ENCODE measurements at regions not wholly inside any gene's neighbourhood (a gene's known extent, or its start where the extent isn't known, plus 50 kb on each side); places are given as distances from the start of the nearest gene placed in this dataset.
"Not testable (repeated sequence)": the region's sequence is repeated elsewhere in the genome, so short reads cannot be mapped to it uniquely, and the experiment has no call there.

DNA sequence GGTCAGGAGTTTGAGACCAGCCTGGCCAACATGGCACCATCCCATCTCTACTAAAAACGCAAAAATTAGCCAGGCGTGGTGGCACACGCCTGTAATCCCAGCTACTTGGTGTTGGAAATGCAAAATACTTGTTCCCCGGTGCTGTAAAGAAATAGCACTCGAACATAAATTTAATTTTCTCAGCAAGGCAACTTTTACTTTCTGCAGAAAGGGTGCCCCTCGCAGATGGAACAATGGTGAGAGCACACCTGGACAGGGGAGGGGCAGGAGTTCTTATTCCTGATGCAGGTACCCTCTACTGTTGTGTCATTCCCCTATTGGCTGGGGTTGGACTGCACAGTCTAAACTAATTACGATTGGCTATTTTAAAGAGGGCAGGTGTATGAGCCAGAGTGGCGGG lies 139.7 kb downstream of the FHIP1A start:
- DNase-seq = no peak

GRCh38 chr4:151549378-151549777 lies 140.4 kb downstream of the FHIP1A start:
- H3K4me3 ChIP-seq (ENCODE audit: low read length); H3K36me3 ChIP-seq (replicated peaks; ENCODE audit: insufficient read depth, low read length); H3K9me2 ChIP-seq (replicated peaks; ENCODE audit: insufficient read depth, low read length); H4K20me1 ChIP-seq (ENCODE audit: insufficient read depth, low read length); H3K4me1 ChIP-seq (ENCODE audit: low read length); H3K27ac ChIP-seq (ENCODE audit: low read length); H3K4me2 ChIP-seq (ENCODE audit: low read depth, low read length); H3K9me3 ChIP-seq (replicated peaks; ENCODE audit: insufficient read depth, low read length); H3K27me3 ChIP-seq (replicated peaks; ENCODE audit: insufficient read depth, low read length); H3K9ac ChIP-seq (ENCODE audit: low read length); H3K79me2 ChIP-seq (ENCODE audit: low read length); H2AFZ ChIP-seq (ENCODE audit: low read length); DNase-seq; H3F3A ChIP-seq (ENCODE audit: insufficient read depth, low read length): not testable (repeated sequence)

More for the DNA sequence above, 139.7 kb downstream of the FHIP1A start:
- H3K79me2 ChIP-seq (ENCODE audit: low read length) = no peaks in the 10 kb centered on the region
- H3K4me3 ChIP-seq (ENCODE audit: low read length) = no peak overlapping the region
- H3K9ac ChIP-seq (ENCODE audit: low read length) = no peak overlapping the region
- H3K27ac ChIP-seq (ENCODE audit: low read length) = no peak overlapping the region
- no peaks in the 10 kb centered on the region for H3F3A ChIP-seq (ENCODE audit: insufficient read depth, low read length)
- H3K36me3 ChIP-seq (replicated peaks; ENCODE audit: insufficient read depth, low read length) = no peaks in the 10 kb centered on the region
- no peaks in the 10 kb centered on the region for H3K4me1 ChIP-seq (ENCODE audit: low read length)
- no peaks in the 10 kb centered on the region for H3K27me3 ChIP-seq (replicated peaks; ENCODE audit: insufficient read depth, low read length)
- no peaks in the 10 kb centered on the region for H3K9me2 ChIP-seq (replicated peaks; ENCODE audit: insufficient read depth, low read length)
- H2AFZ ChIP-seq (ENCODE audit: low read length) = no peak overlapping the region
- H3K4me2 ChIP-seq (ENCODE audit: low read depth, low read length) = no peak overlapping the region
- no peaks in the 10 kb centered on the region for H4K20me1 ChIP-seq (ENCODE audit: insufficient read depth, low read length)
- TF ChIP-seq EZH2 (optimal IDR thresholded peaks at IDR 0.05; ENCODE audit: low read depth, low read length) (no peak), CTCF (IDR thresholded peaks at IDR 0.05; ENCODE audit: low read length) (no peak), EZH2phosphoT487 (IDR thresholded peaks at IDR 0.05; ENCODE audit: low read length) (no peak)
- no peaks in the 10 kb centered on the region for H3K9me3 ChIP-seq (replicated peaks; ENCODE audit: insufficient read depth, low read length)

DNA sequence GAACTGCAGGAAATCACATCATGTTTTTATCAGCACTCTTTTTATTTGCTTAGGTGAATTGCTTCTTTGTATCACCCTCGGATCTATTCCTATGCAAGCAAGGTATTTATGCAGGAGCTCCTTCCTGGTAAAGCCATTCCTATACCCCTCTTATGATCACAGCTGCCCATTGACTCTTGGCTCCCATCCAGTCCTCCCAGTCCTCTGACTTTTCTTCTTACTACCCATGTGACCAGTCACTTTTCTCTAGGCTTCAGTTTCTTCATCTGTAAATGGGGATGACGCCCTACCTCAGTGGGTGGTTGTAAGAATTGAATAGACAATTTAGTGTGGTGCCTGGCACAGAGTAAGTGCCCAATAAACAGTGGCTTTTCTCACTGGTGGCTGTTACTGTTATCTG lies 144.9 kb downstream of the FHIP1A start:
- Histone ChIP-seq H3K27ac (ENCODE audit: low read length) (no peak overlapping the region), H3K4me1 (ENCODE audit: low read length) (no peaks in the 10 kb centered on the region), H3K79me2 (ENCODE audit: low read length) (no peaks in the 10 kb centered on the region), H3K4me2 (ENCODE audit: low read depth, low read length) (no peak overlapping the region), H4K20me1 (ENCODE audit: insufficient read depth, low read length) (no peaks in the 10 kb centered on the region), H3K9me3 (replicated peaks; ENCODE audit: insufficient read depth, low read length) (no peaks in the 10 kb centered on the region), H3K9ac (ENCODE audit: low read length) (no peak overlapping the region), H3F3A (ENCODE audit: insufficient read depth, low read length) (no peaks in the 10 kb centered on the region), H3K36me3 (replicated peaks; ENCODE audit: insufficient read depth, low read length) (no peaks in the 10 kb centered on the region), H3K9me2 (replicated peaks; ENCODE audit: insufficient read depth, low read length) (no peaks in the 10 kb centered on the region), H2AFZ (ENCODE audit: low read length) (no peak overlapping the region), H3K4me3 (ENCODE audit: low read length) (no peak overlapping the region), H3K27me3 (replicated peaks; ENCODE audit: insufficient read depth, low read length) (no peaks in the 10 kb centered on the region)
- DNase-seq = no peak
- TF ChIP-seq EZH2 (optimal IDR thresholded peaks at IDR 0.05; ENCODE audit: low read depth, low read length) (no peak), CTCF (IDR thresholded peaks at IDR 0.05; ENCODE audit: low read length) (no peak), EZH2phosphoT487 (IDR thresholded peaks at IDR 0.05; ENCODE audit: low read length) (no peak)

DNA sequence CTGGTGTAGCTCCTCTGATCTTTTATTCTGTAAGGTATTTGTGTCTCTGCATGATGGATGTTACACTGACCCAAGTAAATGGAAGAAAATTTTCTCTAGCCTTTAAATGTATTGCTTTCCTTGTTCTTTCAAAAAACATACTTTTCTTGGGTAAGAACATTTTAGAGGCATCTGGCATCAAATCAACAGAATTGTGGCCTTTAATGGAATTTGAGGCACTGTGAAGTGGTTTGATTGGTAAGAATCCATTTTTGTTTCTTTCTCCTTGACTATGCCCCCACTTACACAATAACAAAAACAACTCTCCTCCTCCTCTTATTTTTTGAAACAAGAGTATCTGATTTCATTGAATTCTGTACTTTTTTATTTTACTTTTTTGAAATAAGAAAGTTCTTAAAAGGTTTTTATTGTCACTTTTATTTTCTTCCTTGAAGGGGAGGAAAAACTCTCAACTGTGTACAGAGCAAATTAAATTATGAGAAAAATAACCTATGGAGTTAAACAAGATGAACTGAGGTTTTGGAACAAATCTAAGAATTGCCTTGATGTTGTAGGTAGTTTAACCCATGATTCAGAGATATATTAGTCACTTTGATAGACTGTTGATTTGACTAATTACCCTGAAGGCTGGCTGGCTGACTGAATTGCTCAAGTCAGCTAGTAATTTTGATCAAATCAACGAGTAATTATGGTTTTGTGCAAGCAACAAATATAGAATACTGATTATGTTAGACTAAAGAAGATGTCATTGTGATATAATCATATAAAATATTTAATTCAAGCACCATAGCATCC lies 146.4 kb downstream of the FHIP1A start:
- Histone ChIP-seq H3K27ac (ENCODE audit: low read length) (no peak overlapping the region), H3K9ac (ENCODE audit: low read length) (no peak overlapping the region), H3K79me2 (ENCODE audit: low read length) (no peaks in the 10 kb centered on the region), H3K9me3 (replicated peaks; ENCODE audit: insufficient read depth, low read length) (no peaks in the 10 kb centered on the region), H3K27me3 (replicated peaks; ENCODE audit: insufficient read depth, low read length) (no peaks in the 10 kb centered on the region), H3K36me3 (replicated peaks; ENCODE audit: insufficient read depth, low read length) (no peaks in the 10 kb centered on the region), H3K9me2 (replicated peaks; ENCODE audit: insufficient read depth, low read length) (no peaks in the 10 kb centered on the region), H3K4me1 (ENCODE audit: low read length) (no peaks in the 10 kb centered on the region), H3K4me2 (ENCODE audit: low read depth, low read length) (no peak overlapping the region), H4K20me1 (ENCODE audit: insufficient read depth, low read length) (no peaks in the 10 kb centered on the region), H3F3A (ENCODE audit: insufficient read depth, low read length) (no peaks in the 10 kb centered on the region), H2AFZ (ENCODE audit: low read length) (no peak overlapping the region), H3K4me3 (ENCODE audit: low read length) (no peak overlapping the region)
- no peak for TF ChIP-seq EZH2phosphoT487 (IDR thresholded peaks at IDR 0.05; ENCODE audit: low read length)
- TF ChIP-seq CTCF (IDR thresholded peaks at IDR 0.05; ENCODE audit: low read length) = no peak
- no peak for TF ChIP-seq EZH2 (optimal IDR thresholded peaks at IDR 0.05; ENCODE audit: low read depth, low read length)
- no peak for DNase-seq

Measured in MM.1S (cell line).